Cardiac fibroblast (primary cell): ENCODE measurements at regions not wholly inside any gene's neighbourhood (a gene's known extent, or its start where the extent isn't known, plus 50 kb on each side); places are given as distances from the start of the nearest gene placed in this dataset.

Experiments
- DNase-seq, 2 donors: peaks; one replicate each; pipeline versions ENCODE4 v3.0.0 to v3.0.0-alpha.2; 2010; ENCODE audit warnings: low read depth in 2 of 2
- H3K4me3 ChIP-seq, 2 donors: replicated peaks in 1 of 2; 1 replicate in 1 of 2; 2 replicates in 1 of 2; pipeline ENCODE4 v1.5.1; 2011; ENCODE audit warnings: low read depth in 2 of 2, low read length in 2 of 2, mild to moderate bottlenecking in 2 of 2, moderate library complexity in 1 of 2
- TF ChIP-seq, protein P1 (sequence below): IDR thresholded peaks from one replicate; pipeline ENCODE4 v1.5.1; 2011; ENCODE audit warnings: low read depth, mild to moderate bottlenecking, low read length, inconsistent platforms

DNA sequence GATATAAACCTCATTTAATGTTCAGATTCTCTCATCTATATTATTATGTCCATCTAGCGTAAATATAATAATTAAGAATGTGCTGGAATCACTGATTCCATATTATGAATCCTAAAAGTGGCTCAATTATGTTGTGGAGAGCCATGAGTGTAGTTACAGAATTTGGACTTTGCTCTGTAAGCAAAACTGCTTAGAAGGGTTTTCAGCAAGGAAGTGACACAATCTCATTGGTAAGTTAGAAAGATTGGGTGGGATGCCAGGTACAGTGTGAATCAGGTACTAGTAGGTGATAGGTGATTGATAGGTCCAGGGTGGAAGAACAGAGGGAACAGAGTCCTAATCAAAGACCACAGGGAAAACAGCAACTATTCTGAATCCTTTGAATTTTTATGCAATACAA, 74.9 kb upstream of the ABLIM1 start:
- TF ChIP-seq, protein P1, sequence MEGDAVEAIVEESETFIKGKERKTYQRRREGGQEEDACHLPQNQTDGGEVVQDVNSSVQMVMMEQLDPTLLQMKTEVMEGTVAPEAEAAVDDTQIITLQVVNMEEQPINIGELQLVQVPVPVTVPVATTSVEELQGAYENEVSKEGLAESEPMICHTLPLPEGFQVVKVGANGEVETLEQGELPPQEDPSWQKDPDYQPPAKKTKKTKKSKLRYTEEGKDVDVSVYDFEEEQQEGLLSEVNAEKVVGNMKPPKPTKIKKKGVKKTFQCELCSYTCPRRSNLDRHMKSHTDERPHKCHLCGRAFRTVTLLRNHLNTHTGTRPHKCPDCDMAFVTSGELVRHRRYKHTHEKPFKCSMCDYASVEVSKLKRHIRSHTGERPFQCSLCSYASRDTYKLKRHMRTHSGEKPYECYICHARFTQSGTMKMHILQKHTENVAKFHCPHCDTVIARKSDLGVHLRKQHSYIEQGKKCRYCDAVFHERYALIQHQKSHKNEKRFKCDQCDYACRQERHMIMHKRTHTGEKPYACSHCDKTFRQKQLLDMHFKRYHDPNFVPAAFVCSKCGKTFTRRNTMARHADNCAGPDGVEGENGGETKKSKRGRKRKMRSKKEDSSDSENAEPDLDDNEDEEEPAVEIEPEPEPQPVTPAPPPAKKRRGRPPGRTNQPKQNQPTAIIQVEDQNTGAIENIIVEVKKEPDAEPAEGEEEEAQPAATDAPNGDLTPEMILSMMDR: no peak
- H3K4me3 ChIP-seq: no peak overlapping the region
- no peak for DNase-seq

DNA sequence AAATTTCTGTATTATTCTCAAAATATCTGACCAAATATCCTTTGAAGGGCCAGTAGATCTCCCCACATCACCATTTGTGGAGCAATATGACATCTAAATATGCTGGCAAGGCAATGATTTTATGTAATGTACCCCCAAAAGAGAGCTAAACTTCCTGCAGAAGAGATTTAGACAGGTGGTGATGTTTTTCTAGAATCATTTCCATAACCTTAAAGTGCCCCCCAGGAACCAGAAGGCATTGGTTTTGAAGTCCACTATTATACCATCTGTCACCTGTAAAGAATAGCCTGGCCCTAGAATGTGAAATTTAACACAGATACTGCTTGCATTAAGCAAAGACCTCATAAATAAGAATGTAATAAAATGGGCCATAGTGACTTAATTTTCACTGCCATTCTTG, 77.9 kb upstream of the ABLIM1 start:
- TF ChIP-seq, protein P1: no peak
- no peak overlapping the region for H3K4me3 ChIP-seq
- DNase-seq: no peak

DNA sequence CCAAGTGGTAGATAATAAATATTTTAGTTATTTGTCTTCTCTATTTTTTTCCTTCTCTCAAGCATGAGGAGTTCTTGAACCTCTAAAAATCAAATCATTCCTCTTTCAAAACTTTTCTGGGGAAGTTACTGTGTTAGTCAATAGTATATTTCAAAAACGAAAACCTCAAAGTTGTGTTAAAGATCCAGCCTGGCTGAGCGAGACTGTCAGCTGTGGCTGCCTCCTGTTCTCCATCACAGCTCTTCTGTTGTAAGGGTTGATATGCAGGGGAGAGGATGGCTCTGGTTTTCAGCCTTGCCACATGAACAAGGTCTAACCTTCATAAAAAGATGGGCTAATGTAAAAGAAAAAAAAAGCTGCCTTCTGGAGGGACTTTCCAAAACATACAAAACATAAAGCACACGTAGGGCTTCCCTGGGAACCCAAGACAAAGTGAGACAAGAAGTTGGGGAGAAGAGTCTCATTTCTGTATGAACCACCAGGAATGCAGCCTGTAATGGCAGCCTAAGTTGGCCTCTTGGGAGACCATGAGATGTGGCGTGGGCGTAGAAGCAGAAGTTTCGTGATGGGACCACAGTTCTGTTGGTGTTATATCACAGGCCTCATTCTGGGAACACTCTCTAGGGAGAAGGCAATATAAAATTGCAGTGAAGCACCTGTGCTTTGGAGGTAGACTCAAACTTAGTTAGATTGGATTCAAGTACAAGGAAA, 77.9 kb upstream of the FHIP2A start:
- TF ChIP-seq, protein P1: no peak
- DNase-seq: no peak
- no peak overlapping the region for H3K4me3 ChIP-seq

DNA sequence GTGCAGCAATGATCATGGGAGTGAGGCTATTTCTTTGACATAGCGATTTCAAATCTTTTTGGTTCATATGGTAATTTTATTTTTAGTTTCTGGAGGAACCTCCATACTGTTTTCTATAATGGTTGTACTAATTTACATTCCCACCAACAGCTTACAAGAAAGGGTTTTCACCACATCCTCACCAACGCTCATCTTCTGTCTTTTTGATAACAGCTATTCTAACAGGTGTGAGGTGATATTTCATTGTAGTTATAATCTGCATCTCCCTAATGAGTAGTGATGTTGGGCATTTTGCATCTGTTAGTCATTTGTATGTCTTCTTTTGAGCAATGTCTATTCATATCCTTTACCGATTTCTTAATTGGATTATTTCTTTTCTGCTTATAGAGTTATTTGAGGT, 75.0 kb upstream of the FHIP2A start:
- no peak for DNase-seq
- H3K4me3 ChIP-seq: no peak overlapping the region
- TF ChIP-seq, protein P1: no peak

DNA sequence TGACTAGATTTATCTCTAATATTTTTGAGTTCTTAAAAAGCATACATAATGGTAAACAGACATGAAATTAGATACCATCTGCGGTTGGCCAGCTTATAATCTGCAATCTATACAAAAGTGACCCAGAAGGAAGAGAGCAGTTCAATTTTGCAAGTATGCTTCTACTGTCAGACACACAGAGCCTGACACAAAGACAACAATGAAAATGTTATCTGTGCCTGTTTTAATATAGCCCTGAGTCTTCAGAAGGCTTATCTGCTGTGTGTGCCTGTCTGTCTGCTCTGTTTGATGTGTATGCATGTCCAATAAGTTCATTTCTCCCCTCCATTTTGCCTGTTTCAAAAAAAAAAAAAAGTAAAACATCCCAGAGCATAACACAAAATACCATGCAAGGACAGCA, 73.3 kb upstream of the FHIP2A start:
- no peak overlapping the region for H3K4me3 ChIP-seq
- DNase-seq: no peak
- TF ChIP-seq, protein P1: no peak

DNA sequence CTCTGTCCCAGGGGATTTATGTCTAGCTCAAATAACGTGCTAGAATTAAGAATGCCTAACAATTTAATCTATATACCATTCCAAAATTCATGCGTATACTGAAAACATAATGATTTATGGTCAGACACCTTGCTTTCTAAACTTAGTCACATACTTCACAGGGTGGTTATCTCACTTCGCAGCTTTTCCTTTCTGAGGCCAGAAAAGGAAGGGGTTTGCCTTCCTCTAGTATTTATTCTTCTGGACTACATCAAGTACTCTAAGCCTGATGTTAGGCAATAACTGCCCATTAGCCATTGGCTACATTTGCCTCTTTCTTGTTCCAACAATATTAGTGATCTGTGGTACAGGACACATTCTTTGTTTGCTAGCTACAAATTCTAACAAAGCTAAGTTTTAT, 72.6 kb upstream of the FHIP2A start:
- DNase-seq: peak in 1 of 2 donors; percentile 15
- H3K4me3 ChIP-seq: no peak overlapping the region
- TF ChIP-seq, protein P1: no peak

DNA sequence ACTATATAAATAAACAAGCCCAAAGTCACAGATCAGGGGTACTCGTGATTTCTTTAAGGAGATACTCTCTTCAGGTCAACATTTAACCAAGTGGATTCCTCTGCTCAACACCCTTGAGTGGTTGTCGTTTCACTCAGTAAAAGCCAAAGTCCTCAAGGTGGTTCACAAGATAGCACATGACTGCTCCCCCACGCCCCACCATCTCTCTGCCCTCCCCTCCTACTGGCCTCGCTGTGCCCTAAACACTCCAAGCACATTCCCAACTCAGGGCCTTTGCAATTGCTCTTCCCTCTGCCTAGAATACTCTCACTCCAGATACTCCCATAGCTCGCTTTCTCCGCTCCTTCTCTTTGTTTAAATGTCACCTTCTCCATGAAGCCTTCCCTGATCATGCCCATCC, 72.1 kb upstream of the FHIP2A start:
- TF ChIP-seq, protein P1: no peak
- DNase-seq: no peak
- no peak overlapping the region for H3K4me3 ChIP-seq
